B cell (primary cell): ENCODE measurements at regions not wholly inside any gene's neighbourhood (a gene's known extent, or its start where the extent isn't known, plus 50 kb on each side); places are given as distances from the start of the nearest gene placed in this dataset.

Source experiments
- ATAC-seq: fragments of 200-7000 bp; cut with Tn5 transposase; one replicate; pipeline ENCODE4 v1.10.0; 2021; ENCODE audit warnings: low read depth, mild to moderate bottlenecking, moderate number of reproducible peaks, moderate library complexity
- CTCF ChIA-PET: fragments of 350-600 bp; sonication (Branson Sonifier 250); formaldehyde crosslinking; loops from one replicate; lab custom pipeline; 2021; ENCODE audit warnings: antibody characterized with exemption, inconsistent platforms; lab: Charles Lee
- POLR2A ChIA-PET: fragments of 350-600 bp; sonication (Branson Sonifier 250); formaldehyde crosslinking; loops from one replicate; lab custom pipeline; 2021; ENCODE audit warnings: antibody characterized with exemption; lab: Charles Lee
- DNase-seq: peaks from one replicate; pipeline ENCODE4 v3.0.0; 2013
- H2AFZ ChIP-seq: 2 replicates; pipeline ENCODE4 v1.6.1; 2012; ENCODE audit warnings: mild to moderate bottlenecking, low read depth, low read length; ENCODE audit not compliant: insufficient read depth, poor library complexity, severe bottlenecking
- H3K27ac ChIP-seq, 2 donors: 1 replicate in 1 of 2; 2 replicates in 1 of 2; pipeline ENCODE4 v1.5.1; 2012 to 2013; ENCODE audit warnings: low read length in 2 of 2, mild to moderate bottlenecking in 2 of 2, moderate library complexity in 1 of 2
- H3K27me3 ChIP-seq, 4 experiments: fragments of 200-600 bp in 1 of 4; sonication (generic) in 1 of 4; replicated peaks in 1 of 4; 1 replicate in 2 of 4; 2 replicates in 2 of 4; pipeline versions ENCODE4 v1.6.1 to v1.7.0; 2013 to 2016; ENCODE audit warnings: low read length in 3 of 4, mild to moderate bottlenecking in 2 of 4, mixed read lengths in 1 of 4, moderate library complexity in 1 of 4; ENCODE audit not compliant: insufficient read depth in 4 of 4, control insufficient read depth in 3 of 4; ENCODE audit errors: control extremely low read depth in 1 of 4
- H3K36me3 ChIP-seq, 2 experiments: replicated peaks in 1 of 2; 1 replicate in 1 of 2; 2 replicates in 1 of 2; pipeline versions ENCODE4 v1.6.1 to v1.7.1; 2013; ENCODE audit warnings: low read length in 1 of 2; ENCODE audit not compliant: insufficient read depth in 2 of 2, control insufficient read depth in 1 of 2; ENCODE audit errors: control extremely low read depth in 1 of 2, extremely low read depth in 1 of 2
- H3K4me1 ChIP-seq, 2 donors: fragments of 200-600 bp in 1 of 2; sonication (generic) in 1 of 2; 1 replicate in 1 of 2; 2 replicates in 1 of 2; pipeline versions ENCODE4 v1.5.1 to v1.6.1; 2013 to 2017; ENCODE audit warnings: low read length in 2 of 2; ENCODE audit not compliant: control insufficient read depth in 2 of 2, insufficient read depth in 2 of 2
- H3K4me2 ChIP-seq: replicated peaks from 2 replicates; pipeline ENCODE3; 2012; ENCODE audit warnings: mild to moderate bottlenecking, low read depth, low read length; ENCODE audit not compliant: poor library complexity, severe bottlenecking
- H3K4me3 ChIP-seq, 5 experiments: fragments of 200-600 bp in 1 of 5; sonication (generic) in 1 of 5; 1 replicate in 3 of 5; 2 replicates in 2 of 5; pipeline versions ENCODE4 v1.5.1 to v1.7.0; 2011 to 2016; ENCODE audit warnings: low read length in 4 of 5, mild to moderate bottlenecking in 4 of 5, low read depth in 2 of 5, control low read depth in 1 of 5, moderate library complexity in 1 of 5; ENCODE audit not compliant: insufficient read depth in 1 of 5; ENCODE audit errors: control extremely low read depth in 1 of 5, extremely low read depth in 1 of 5
- H3K79me2 ChIP-seq: fragments of 200-600 bp; sonication (generic); one replicate; pipeline ENCODE4 v1.6.0; 2016; ENCODE audit warnings: low read length; ENCODE audit not compliant: control insufficient read depth, insufficient read depth
- H3K9ac ChIP-seq: fragments of 200-600 bp; sonication (generic); 2 replicates; pipeline ENCODE4 v1.6.1; 2017; ENCODE audit warnings: mild to moderate bottlenecking, low read length, moderate library complexity
- H3K9me3 ChIP-seq, 3 donors: one replicate each; pipeline versions ENCODE4 v1.6.1 to v1.7.1; 2013; ENCODE audit warnings: low read length in 2 of 3; ENCODE audit not compliant: control insufficient read depth in 2 of 3, insufficient read depth in 1 of 3; ENCODE audit errors: control extremely low read depth in 1 of 3
- H4K20me1 ChIP-seq: 2 replicates; pipeline ENCODE4 v1.6.0; 2012; ENCODE audit warnings: mild to moderate bottlenecking, low read length; ENCODE audit not compliant: insufficient read depth, control insufficient read depth, poor library complexity, severe bottlenecking
- H3K27ac Mint-ChIP-seq: one replicate; pipeline ENCODE4 v1.8.0; 2021; ENCODE audit warnings: mixed read lengths
- H3K27me3 Mint-ChIP-seq: one replicate; pipeline ENCODE4 v1.8.0; 2021; ENCODE audit warnings: mixed read lengths
- H3K4me1 Mint-ChIP-seq: one replicate; pipeline ENCODE4 v1.8.0; 2021; ENCODE audit warnings: mixed read lengths
- H3K4me3 Mint-ChIP-seq: one replicate; pipeline ENCODE4 v1.8.0; 2021; ENCODE audit warnings: mixed read lengths
- H3K9me3 Mint-ChIP-seq: one replicate; pipeline ENCODE4 v1.8.0; 2022; ENCODE audit warnings: mixed read lengths; ENCODE audit not compliant: insufficient read depth
- CTCF ChIP-seq: fragments of 200-600 bp; IDR thresholded peaks from one replicate; pipeline ENCODE4 v1.8.0; 2022; ENCODE audit warnings: antibody characterized with exemption, mild to moderate bottlenecking
- EZH2 ChIP-seq: IDR thresholded peaks from 2 replicates; pipeline ENCODE4 v1.6.1; 2012; ENCODE audit warnings: borderline replicate concordance, low read depth, mild to moderate bottlenecking, moderate library complexity, low read length; ENCODE audit not compliant: insufficient read depth, poor library complexity, severe bottlenecking
- WGBS: methylation state at CpG from one replicate; pipeline ENCODE4 v1.1.5; 2013; ENCODE audit warnings: missing lambda C conversion rate; ENCODE audit not compliant: insufficient coverage; 5-methylcytosine and 5-hydroxymethylcytosine counted together
- intact Hi-C: fragments of 100-400 bp; cut with micrococcal nuclease; formaldehyde crosslinking; loops from one replicate; pipeline ENCODE4 v1.10.0; 2022

- intact Hi-C loops: no loop called here
- no peak overlapping the region for H3K27ac Mint-ChIP-seq
- Histone ChIP-seq H3K79me2 (no peaks in the 10 kb centered on the region), H3K27me3 (no peaks in the 10 kb centered on the region), H3K27ac (no peak overlapping the region), H3K4me1 (no peaks in the 10 kb centered on the region), H3K4me3 (no peak overlapping the region), H3K36me3 (no peaks in the 10 kb centered on the region), H4K20me1 (no peaks in the 10 kb centered on the region), H2AFZ (no peak overlapping the region), H3K9ac (no peak overlapping the region), H3K9me3 (no peaks in the 10 kb centered on the region), H3K4me2 (no peak overlapping the region)
- POLR2A ChIA-PET: no interaction called here
- no peaks in the 10 kb centered on the region for H3K27me3 Mint-ChIP-seq
- WGBS: 83% methylated on average over 1 of the region's 1 CpG
- H3K4me3 Mint-ChIP-seq: no peak overlapping the region
- H3K4me1 Mint-ChIP-seq: no peaks in the 10 kb centered on the region
- CTCF ChIA-PET: no interaction called here
- no peak for TF ChIP-seq EZH2
- TF ChIP-seq CTCF: no peak
- DNase-seq (no peak), ATAC-seq (no peak)
- H3K9me3 Mint-ChIP-seq: peaks cover 5% of the 10 kb centered on the region
Measured at GRCh38 chr4:132101526-132101925, 1047.6 kb upstream of the PCDH10 start.

- TF ChIP-seq CTCF (no peak), EZH2 (no peak)
- peaks cover 2% of the 10 kb centered on the region for H3K9me3 Mint-ChIP-seq
- Histone ChIP-seq H3K4me1 (no peaks in the 10 kb centered on the region), H3K9ac (no peak overlapping the region), H4K20me1 (no peaks in the 10 kb centered on the region), H3K27ac (no peak overlapping the region), H3K36me3 (no peaks in the 10 kb centered on the region), H3K4me2 (no peak overlapping the region), H3K27me3 (no peaks in the 10 kb centered on the region), H3K4me3 (no peak overlapping the region), H3K79me2 (no peaks in the 10 kb centered on the region), H2AFZ (no peak overlapping the region), H3K9me3 (no peaks in the 10 kb centered on the region)
- no peak for ATAC-seq
- H3K4me1 Mint-ChIP-seq: no peaks in the 10 kb centered on the region
- ChIA-PET POLR2A (no interaction called here), CTCF (no interaction called here)
- no peak for DNase-seq
- H3K4me3 Mint-ChIP-seq: no peak overlapping the region
- H3K27ac Mint-ChIP-seq: no peak overlapping the region
- no peaks in the 10 kb centered on the region for H3K27me3 Mint-ChIP-seq
- intact Hi-C loops: no loop called here
Measured at GRCh38 chr4:132108784-132109183, 1040.3 kb upstream of the PCDH10 start.
